Stimulated activated CD4-positive, alpha-beta T cell treated with anti-CD3 and anti-CD28 coated beads, Interleukin-4, amount 100 ng/mL, for 24 hours (primary cell): ENCODE measurements at regions not wholly inside any gene's neighbourhood (a gene's known extent, or its start where the extent isn't known, plus 50 kb on each side); places are given as distances from the start of the nearest gene placed in this dataset.
"Not testable (repeated sequence)": the region's sequence is repeated elsewhere in the genome, so short reads cannot be mapped to it uniquely, and the experiment has no call there.

Source experiments
- DNase-seq: peaks from one replicate; pipeline ENCODE4 v3.0.0-alpha.2; 2020

DNA sequence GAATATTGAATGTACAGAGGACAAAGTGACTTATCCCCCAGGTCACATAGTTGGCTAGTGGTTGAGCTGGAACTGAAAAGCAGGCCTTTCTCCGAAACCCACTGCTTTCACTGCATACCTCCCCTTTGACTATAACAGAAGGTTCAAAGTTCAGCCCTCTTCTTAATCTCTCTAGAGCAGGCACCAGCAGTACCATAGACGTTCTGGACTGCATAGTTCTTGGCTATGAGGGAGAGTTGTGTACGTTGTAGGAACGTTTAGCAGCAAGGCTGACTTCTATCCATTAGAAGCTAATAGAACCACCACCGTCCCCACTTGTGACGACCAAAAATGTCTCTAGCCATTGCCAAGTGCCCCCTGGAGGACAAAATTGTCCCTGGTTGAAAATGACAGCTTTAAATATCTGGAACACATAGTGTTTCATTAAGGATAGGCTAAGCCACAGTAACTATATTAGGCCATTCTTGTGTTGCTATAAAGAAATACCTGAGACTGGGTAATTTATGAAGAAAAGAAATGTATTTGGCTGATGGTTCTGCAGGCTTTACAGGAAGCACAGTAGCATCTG lies 123.8 kb upstream of the MTHFD1L start:
- DNase-seq, result peak; percentile 24

DNA sequence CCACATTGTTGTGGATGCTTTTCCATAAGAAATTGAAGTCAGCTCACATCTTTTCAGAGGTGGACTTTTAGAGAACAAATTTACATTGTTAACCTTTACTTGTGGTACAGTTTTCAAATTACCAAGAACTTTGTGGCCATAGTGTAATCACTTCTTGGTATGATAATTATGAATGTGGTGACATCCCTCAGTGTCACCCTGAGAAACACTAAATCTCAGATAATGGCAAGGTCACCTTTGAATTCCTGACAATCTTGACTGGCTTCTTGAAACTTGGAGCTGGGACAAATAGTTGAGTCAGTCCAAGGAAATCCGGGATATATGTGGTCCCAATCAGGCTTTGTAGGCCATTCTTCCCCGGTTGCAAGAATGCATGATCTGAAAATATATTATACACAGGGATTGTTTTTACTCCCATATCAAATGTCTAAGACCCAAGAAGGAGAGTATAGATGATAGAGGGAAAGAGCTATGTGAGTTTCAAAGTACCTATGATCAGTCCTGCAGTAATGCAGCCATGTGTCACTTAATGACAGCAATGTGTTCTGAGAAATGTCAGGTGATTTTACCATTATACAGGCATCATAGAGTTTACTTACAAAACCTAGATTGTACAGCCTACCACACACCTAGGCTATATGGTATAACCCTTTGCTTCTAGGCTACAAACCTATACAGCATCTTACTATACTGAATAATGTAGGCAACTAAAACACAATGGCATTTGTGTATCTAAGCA lies 120.8 kb upstream of the MTHFD1L start:
- DNase-seq, result no peak

- no peak for DNase-seq
Measured at GRCh38 chr6:150745896-150746295, 119.6 kb upstream of the MTHFD1L start.

DNA sequence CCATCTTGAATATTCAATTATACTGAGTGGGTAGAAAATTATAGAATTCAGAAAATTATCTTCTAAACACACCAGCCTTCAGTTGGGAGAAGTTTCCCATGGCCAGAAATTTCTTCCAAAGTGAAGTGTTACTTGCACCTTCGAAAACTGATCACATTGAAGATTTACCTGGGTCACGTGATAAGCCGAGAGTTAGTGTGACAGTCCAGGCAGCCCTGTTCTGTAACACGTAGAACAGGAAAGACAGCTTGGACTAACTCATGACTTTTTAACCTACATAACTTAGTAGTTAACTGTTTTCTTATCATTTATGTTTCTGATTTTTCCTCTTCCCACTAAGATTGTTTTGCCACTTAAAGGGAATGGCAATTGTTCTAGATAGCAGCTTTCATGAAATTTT lies 118.3 kb upstream of the MTHFD1L start:
- DNase-seq, result no peak

GRCh38 chr6:150749091-150749670 lies 116.3 kb upstream of the MTHFD1L start:
- DNase-seq, result no peak

DNA sequence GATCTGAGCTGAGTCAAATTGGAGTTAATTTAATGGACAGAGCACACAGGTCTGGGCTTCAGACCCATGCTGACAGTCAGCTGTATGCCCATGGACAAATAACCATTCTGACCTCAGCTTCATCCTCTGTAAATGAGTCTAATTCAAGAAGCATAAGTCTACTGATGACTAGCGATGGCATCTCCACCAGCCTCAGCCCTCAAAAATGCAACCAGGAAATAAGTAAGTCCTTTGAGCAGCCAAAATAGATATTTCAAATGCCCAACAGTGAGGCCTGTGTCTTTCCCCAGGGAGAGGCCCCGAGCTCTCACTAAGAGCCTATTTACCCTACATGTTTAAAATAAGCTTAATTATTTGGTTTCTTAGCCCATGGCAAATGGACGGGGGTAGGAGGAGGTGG lies 114.2 kb upstream of the MTHFD1L start:
- no peak for DNase-seq

DNA sequence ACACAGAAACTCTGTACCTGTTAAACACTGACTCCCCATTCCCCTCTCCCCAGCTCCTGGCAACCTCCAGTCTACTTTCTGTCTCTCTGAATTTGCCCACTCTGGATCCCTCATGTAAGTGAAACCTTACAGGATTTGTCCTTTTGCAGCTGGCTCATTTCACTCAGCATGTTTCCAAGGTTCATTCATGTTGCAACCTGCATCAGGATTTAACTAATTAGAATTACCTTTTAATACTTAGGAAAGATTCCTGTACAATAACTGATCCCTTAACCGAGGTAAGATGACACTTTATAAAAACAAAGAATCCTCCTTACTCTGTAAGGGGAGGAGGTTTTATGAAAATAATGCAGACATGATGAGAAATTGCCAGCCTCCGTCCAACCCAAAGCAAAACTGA lies 113.1 kb upstream of the MTHFD1L start:
- DNase-seq, result no peak

GRCh38 chr6:150753371-150754064 lies 112.0 kb upstream of the MTHFD1L start:
- no peak for DNase-seq

GRCh38 chr6:150755042-150755441 lies 110.5 kb upstream of the MTHFD1L start:
- no peak for DNase-seq

DNA sequence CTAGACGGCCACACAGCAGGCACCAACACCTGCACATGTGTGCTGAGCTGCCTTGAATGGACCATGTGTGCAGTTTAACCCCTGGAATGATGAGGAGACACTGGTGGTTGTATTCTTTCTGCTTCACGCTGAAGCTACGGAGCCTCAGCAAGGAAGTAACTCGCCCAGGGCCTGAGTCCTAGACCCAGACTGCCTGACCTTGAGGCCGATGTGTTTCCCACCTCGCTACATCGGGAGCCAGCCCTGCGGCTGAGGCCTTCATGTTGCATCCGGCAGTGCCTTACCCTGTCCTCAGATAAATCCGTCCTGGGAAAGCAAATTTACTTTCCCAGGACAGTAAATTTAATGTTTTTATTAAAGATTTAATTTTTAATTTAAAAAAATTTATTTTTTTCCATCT lies 110.0 kb upstream of the MTHFD1L start:
- DNase-seq, result no peak

GRCh38 chr6:150756173-150756572 lies 109.3 kb upstream of the MTHFD1L start:
- DNase-seq, result no peak

DNA sequence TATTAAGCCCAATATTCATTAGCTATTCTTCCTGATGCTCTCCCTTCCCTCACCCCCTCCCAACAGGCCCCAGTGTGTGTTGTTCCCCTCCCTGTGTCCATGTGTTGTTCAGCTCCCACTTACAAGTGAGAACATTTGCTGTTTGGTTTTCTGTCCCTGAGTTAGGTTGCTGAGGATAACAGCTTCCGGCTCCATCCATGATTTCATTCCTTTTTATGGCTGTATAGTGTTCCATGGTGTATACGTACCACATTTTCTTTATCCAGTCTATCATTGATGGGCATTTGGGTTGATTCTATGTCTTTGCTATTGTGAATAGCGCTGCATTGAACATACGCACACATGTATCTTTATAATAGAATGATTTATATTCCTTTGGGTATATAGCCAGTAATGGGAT lies 107.7 kb upstream of the MTHFD1L start:
- DNase-seq, result not testable (repeated sequence)

GRCh38 chr6:150759483-150759882 lies 106.0 kb upstream of the MTHFD1L start:
- no peak for DNase-seq

DNA sequence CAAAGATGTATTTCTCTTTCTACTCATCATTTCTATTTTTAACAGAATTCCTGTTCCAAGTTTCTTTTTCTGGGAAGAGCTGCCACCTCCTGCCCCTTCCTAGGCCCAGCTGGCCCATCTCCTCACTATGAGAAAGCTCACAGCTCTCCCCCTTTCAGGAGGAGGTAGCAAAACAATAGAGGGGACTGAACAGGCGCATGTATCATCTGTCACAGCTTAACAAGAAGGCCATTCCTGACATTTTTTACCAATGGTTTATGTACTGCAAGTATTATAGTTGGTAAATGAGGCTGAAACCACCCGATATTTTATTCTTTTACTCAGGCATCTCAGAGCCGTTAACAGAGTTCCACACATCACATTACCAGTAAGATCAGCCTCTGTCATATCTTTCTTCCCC lies 103.7 kb upstream of the MTHFD1L start:
- DNase-seq, result no peak

GRCh38 chr6:150764334-150765066 lies 101.0 kb upstream of the MTHFD1L start:
- no peak for DNase-seq

GRCh38 chr6:150765067-150765764 lies 100.3 kb upstream of the MTHFD1L start:
- no peak for DNase-seq

GRCh38 chr6:150766201-150766997 lies 99.1 kb upstream of the MTHFD1L start:
- no peak for DNase-seq

DNA sequence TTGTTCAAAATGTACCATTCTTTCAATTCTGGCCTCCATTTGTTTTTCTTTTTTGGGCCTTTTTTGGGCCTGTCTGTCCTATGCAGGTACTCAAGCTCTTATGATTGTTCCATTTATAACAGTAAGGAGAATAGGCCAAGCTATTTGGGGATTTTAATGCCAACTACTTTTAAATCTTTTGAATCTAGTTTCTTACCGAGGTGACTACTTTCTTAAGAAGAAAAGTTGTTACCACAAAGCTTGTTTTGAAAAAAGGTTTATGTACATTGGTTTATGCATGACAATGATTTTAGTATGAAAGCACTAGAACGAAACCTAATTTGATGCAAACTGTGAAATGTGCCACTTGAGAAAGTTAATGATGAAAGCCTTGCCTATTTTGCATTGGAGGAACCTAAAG lies 98.3 kb upstream of the MTHFD1L start:
- no peak for DNase-seq

DNA sequence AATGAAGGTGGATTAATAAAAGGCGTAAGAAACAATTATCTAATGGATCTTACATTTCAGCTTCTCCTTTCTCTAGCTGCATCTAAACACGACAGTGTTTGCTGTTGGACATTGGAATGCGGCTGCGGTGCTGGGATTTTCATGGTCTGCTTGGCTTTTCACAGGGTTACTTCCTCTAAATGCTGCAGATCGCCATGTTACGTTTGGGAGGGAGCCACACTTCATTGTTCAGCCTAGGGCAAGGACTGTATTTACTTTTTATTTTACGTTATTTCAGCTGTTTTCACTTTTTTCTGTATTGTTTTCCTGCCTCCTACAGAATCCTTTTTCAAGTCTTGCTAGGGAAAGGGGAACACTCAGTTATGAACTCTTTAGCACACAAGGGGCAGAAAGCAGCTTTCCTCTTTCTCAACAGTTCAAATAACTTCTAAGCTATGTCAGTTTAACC lies 97.9 kb upstream of the MTHFD1L start:
- no peak for DNase-seq

DNA sequence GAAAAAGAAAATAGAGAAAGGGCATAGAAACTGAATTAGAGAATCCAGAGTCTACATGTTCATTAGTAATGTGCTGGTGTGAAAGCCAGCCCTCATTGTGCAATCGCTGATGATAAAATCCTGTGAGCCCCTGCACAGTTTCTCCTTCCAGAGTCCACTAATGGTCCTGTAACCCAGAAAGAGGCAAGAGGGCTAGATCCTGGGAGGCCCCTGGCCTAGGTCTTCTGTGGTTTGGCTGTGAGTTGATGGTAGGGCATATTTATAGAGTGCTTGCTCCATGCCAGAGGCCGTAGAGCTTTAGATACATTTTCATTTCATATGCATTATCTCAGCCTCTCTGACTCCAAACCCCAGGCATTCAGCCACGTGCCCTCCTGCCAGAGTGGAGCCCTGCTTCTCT lies 94.9 kb upstream of the MTHFD1L start:
- no peak for DNase-seq

DNA sequence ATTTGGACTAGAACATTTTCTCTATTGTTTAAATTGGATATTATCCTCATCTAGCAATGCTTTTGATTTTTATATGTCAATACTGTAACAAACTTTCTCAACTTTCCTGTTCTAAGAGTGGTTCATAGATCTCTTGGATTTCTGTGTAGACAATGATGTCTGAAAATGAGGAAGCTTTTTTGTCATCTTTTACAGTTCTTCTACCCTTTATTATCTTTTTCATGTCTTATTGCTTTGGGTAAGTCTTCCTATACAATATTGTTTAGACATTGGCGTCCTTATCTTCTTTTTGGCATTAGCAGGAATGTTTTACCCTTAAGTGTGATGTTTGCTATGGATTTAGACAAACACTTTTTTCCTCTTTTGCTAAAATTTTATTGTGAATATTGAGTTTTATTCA lies 91.5 kb upstream of the MTHFD1L start:
- DNase-seq, result no peak
